HFF-Myc (cell line): ENCODE measurements at regions not wholly inside any gene's neighbourhood (a gene's known extent, or its start where the extent isn't known, plus 50 kb on each side); places are given as distances from the start of the nearest gene placed in this dataset.
"Not testable (repeated sequence)": the region's sequence is repeated elsewhere in the genome, so short reads cannot be mapped to it uniquely, and the experiment has no call there.

ENCODE experiments used
- DNase-seq: peaks from one replicate; pipeline ENCODE4 v3.0.0-alpha.2; 2011; ENCODE audit warnings: low read depth; ENCODE audit errors: extremely low read depth
- H3K4me3 ChIP-seq: replicated peaks from 2 replicates; pipeline ENCODE4 v1.5.1; 2011; ENCODE audit warnings: low read depth, mild to moderate bottlenecking, control low read depth, low read length
- CTCF ChIP-seq: IDR thresholded peaks from 2 replicates; pipeline ENCODE4 v1.5.1; 2012; ENCODE audit warnings: mild to moderate bottlenecking, low read depth, low read length, control low read depth; ENCODE audit errors: missing control alignments

DNA sequence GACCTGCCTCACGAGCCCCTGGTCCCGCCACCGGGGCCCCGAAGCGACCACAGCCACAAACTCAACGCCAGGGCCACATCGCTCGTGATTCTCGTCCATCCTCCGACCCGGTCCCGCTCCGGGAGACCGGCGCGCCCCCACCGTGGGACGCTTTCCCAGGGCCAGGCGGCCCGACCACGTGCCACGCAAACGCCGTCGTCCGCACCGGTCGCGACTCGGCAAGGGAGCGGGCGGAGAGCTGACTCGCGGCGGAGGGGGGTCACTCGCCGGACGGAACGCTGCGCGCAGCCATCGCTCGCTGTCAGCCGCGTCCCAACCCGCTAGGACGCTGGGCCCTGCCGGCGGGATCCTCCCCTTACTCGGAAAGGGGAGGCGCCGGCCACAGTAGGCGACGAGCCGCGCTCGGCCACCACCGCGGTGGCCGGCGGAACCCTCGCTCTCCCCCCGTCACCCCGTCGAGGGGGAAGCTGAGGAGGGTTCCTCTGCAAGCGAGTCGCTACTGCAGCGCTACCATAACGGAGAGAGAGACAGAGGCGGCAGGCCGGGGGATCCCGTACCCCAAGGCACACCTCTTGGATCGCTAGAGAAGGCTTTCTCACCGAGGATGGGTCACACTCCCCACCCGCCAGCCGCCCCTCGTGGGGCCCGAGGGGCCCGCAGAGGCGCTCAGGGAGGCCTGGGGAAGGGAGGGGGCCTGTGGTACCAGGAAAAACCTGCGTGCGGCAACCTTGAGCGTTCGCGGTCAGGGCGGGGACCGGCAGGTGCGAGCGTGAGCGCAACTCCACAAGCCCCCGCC is 511.8 kb upstream of the ZNF337 start:
- no peak for DNase-seq
- H3K4me3 ChIP-seq = peak overlapping the region; percentile 11; the same call in 1 of the 2 replicates

DNA sequence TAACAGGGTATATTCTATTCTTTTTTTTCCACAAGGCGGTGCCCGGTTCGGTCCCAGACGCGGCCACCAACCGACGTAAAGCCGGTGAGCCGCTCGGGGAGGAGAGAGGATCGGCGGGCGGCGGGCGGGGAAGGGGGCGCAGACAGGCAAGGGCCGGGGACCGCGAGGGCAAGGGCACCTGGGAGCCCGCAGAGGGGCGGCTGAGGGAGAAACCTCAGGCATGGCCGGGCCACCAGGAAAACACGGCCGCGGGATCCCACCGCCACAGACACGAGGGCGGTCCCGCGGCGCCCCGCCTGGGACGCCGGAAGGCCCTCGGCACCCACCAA is 511.3 kb upstream of the ZNF337 start:
- H3K4me3 ChIP-seq, DNase-seq: not testable (repeated sequence)

More for the DNA sequence above, 511.8 kb upstream of the ZNF337 start:
- no peak for TF ChIP-seq CTCF

- DNase-seq = no peak
- H3K4me3 ChIP-seq = no peak overlapping the region
- no peak for TF ChIP-seq CTCF
Measured at GRCh38 chr20:26207237-26207966, 510.7 kb upstream of the ZNF337 start.

- no peak for TF ChIP-seq CTCF
- no peak overlapping the region for H3K4me3 ChIP-seq
- DNase-seq = no peak
Measured at GRCh38 chr20:26205350-26205749, 508.7 kb upstream of the ZNF337 start.

- not testable (repeated sequence) for H3K4me3 ChIP-seq, DNase-seq
Measured at GRCh38 chr20:26201026-26201425, 504.4 kb upstream of the ZNF337 start.

DNA sequence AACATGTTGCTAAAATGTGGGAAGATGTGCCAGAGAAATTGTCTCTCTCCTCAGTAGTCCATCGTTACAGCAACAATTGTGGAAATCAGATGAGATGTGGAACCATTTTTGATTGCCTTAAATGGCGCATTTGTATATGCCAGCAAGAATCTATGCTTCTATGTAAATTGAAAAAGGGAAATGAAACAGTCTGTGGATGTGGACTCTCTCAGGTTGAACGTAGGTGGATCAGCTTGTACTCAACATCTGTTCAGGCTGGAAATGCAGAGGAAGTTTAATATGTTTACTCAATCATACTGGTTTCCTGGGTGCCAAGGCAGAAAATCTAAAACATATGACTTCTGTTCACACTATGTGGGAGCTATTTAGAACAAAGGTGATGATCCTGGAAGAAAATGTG is 490.7 kb upstream of the ZNF337 start:
- DNase-seq, H3K4me3 ChIP-seq: not testable (repeated sequence)

GRCh38 chr20:26183720-26184119 is 487.1 kb upstream of the ZNF337 start:
- DNase-seq, H3K4me3 ChIP-seq: not testable (repeated sequence)

GRCh38 chr20:26181364-26181763 is 484.7 kb upstream of the ZNF337 start:
- not testable (repeated sequence) for H3K4me3 ChIP-seq, DNase-seq

GRCh38 chr20:26171875-26172274 is 475.2 kb upstream of the ZNF337 start:
- not testable (repeated sequence) for DNase-seq, H3K4me3 ChIP-seq

DNA sequence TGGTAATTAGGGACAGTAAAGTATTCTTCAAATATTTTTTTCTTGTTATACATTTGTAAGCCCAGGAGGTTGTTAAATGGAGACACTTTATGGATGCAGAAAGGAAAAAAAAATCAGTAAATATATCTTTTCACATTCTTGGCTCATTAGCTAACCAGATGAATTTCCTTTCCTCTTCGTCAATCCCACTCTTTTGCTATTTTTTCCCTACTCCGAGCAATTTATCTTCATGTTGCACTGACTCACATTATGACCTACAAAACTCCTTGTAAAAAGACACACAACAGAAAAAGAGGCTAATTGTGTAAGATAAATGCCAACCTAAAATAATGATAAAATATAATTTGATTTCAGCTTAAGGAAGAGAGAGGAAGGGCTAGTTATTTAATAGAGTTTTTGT is 472.9 kb upstream of the ZNF337 start:
- H3K4me3 ChIP-seq = no peak overlapping the region
- no peak for TF ChIP-seq CTCF
- DNase-seq = no peak
